Lung microvascular endothelial cell (primary cell): ENCODE measurements at regions not wholly inside any gene's neighbourhood (a gene's known extent, or its start where the extent isn't known, plus 50 kb on each side); places are given as distances from the start of the nearest gene placed in this dataset.

Experiments
- DNase-seq, 2 donors: peaks; one replicate each; pipeline versions ENCODE4 v3.0.0 to v3.0.0-alpha.2; 2010; ENCODE audit warnings: low read depth in 2 of 2

DNA sequence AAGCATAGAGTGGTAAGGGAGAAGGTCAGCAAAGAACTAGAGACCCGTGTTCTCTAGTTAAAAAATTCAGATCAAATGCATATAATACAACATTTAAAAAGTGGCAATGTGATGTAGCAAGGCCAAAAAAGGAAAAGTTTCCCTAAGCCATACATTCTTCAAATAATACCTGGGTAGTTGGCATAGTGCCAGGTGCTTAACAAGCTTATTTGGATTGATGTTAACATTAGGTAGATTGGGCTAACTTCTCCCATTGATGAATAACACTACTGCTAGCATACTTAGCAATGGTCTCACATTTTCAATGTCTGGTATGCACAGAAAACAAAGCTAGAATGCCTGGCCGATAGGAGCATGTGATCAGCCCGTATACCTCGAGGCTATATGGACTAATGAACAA is 283.6 kb upstream of the RARB start:
- DNase-seq = no peak

- no peak for DNase-seq
These were observed 282.9 kb upstream of the RARB start for GRCh38 chr3:25145176-25145575.

GRCh38 chr3:25150199-25150598 is 277.9 kb upstream of the RARB start:
- DNase-seq = peak in 1 of 2 donors; percentile 5

GRCh38 chr3:25151281-25151902 is 276.7 kb upstream of the RARB start:
- DNase-seq = peak; percentile 64 to 90

- no peak for DNase-seq
These were observed 276.2 kb upstream of the RARB start for GRCh38 chr3:25151903-25152295.

DNA sequence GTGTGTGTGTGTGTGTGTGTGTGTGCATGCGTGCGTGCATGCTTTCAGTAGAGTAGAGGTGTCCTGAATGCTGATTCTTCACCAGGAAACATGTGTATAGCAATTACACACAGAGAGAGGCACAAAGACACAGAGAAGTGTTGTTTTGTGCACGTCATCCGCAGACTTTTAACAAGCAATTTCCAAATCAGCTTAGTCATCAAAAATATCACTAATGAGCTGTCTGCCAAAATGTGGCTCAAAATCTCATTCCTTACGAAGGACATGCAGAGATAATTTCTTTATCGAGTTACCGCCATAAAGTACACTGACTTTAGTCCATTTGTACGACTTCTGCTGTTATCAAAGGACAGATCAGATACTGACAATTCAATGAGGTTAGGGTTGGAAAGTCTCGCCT is 274.9 kb upstream of the RARB start:
- no peak for DNase-seq

GRCh38 chr3:25153561-25153960 is 274.5 kb upstream of the RARB start:
- DNase-seq = no peak

- DNase-seq = peak; percentile 4 to 18
These were observed 272.2 kb upstream of the RARB start for GRCh38 chr3:25155652-25156471.

- peak; percentile 56 to 87 for DNase-seq
These were observed 271.4 kb upstream of the RARB start for GRCh38 chr3:25156626-25157025.

- no peak for DNase-seq
These were observed 262.8 kb upstream of the RARB start for GRCh38 chr3:25165306-25165705.

GRCh38 chr3:25166016-25166415 is 262.0 kb upstream of the RARB start:
- no peak for DNase-seq

- DNase-seq = no peak
These were observed 258.9 kb upstream of the RARB start for GRCh38 chr3:25169151-25169550.

GRCh38 chr3:25170021-25170420 is 258.0 kb upstream of the RARB start:
- DNase-seq = no peak

- DNase-seq = no peak
These were observed 256.8 kb upstream of the RARB start for GRCh38 chr3:25171118-25171807.

- no peak for DNase-seq
These were observed 256.2 kb upstream of the RARB start for GRCh38 chr3:25171897-25172296.

- no peak for DNase-seq
These were observed 254.5 kb upstream of the RARB start for GRCh38 chr3:25173606-25174005.

DNA sequence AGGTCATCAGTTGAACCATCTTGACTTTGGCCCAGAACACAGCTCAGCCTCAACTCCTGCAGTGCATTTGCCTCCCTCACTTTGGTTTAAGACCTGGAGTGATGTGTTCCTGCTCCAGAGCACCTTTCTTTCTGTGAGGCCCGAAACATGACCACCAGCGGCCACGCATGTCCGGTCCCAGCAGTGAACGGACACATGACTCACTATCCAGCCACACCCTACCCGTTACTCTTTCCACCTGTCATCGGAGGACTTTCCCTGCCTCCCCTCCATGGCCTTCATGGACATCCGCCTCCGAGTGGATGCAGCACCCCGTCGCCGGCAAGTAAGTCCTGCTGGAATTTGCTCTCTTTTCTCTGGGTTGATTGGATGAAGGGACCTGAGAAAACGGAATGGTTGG is 253.8 kb upstream of the RARB start:
- no peak for DNase-seq

DNA sequence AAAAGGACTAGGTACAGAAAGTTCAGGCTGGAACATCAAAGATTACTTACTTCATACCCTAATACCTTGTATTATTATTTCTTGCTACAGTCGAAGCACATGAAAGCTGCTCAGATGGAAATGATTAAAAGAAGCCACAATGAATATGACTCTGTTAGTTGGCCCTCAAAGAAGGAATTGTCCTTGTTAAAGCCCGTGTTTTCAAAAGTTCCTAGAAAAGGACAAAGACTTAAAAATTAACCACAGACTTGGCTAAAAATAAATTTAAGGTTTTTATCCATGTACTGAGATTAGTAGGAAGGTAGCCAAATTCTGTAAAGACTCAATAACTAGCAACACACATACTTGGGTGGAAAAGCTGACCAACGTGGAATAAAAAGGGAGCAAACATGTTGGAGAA is 251.0 kb upstream of the RARB start:
- DNase-seq = no peak

- DNase-seq = no peak
These were observed 249.4 kb upstream of the RARB start for GRCh38 chr3:25178672-25179071.

DNA sequence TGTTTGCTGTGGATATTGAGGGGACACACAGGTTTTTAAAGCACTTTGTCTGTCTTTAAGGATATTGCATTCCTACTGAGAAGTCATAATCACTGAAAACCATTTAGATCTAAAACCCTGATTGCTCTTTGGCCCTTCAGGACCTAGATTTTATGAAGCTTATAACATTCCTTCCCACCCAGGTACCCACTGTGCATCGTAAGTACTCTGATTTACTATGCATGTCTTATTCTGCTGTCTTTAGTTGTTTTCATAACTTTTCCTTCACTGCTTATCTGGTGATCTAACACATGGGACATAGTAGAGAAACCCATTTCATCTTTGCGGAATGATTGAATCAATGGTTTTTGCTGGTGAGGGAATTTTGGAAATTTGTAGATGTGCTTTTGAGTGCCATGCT is 247.0 kb upstream of the RARB start:
- DNase-seq = no peak

- no peak for DNase-seq
These were observed 245.3 kb upstream of the RARB start for GRCh38 chr3:25182794-25183193.

DNA sequence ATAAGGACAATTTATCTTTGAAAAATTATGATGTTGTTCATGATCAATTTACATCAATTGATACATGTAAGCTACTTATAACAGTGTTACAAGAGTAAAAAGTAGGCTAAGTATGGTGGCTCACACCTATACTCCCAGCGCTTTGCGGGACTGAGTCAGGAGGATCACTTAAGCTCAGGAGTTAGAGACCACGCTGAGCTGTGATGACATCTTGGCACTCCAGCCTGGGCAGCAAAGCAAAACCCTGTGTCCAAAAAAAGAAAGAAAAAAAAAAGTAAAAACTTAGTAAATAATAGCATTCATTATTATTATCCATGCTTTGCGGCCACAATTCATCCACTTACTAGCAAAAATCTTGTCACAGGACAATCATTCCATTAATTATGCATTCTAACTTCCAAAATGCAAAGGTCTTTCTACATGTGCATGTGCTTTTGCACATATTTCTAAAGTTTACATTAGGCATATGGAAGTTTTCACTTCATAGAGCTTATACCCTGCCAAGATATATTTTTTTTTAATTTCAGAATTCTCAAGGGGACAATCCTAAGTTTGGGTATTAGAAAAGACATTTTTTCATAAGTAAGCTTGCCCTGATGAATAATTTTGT is 243.3 kb upstream of the RARB start:
- DNase-seq = no peak
